ENCODE measurements at regions not wholly inside any gene's neighbourhood (a gene's known extent, or its start where the extent isn't known, plus 50 kb on each side); places are given as distances from the start of the nearest gene placed in this dataset.

DNA sequence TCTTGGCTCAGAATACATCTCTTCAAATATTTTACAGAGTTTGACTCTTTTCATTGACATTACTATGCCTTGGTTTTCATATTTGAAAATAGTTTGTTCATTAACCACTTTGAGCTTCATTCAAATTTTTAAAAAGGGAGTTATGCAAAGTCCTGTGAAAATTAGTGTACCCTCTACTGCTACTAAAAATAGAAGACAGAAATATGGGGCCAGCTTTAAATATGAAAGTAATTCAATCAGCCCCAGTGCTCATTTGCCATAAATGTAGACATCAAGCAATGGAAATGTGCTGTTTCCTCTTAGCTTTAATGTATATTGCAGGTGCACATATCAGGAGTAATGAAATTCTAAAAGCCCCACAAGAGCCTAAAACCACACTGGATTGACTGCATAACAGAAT lies 218.7 kb downstream of the SPATA18 start:
- TF ChIP-seq POLR2A (IDR thresholded peaks at IDR 0.05; ENCODE audit: borderline replicate concordance, extremely low read depth, insufficient read depth, insufficient read length) (no peak), ZFX (IDR thresholded peaks at IDR 0.05) (no peak), EZH2phosphoT487 (IDR thresholded peaks at IDR 0.05; ENCODE audit: borderline replicate concordance) (no peak), RAD21 (IDR thresholded peaks at IDR 0.05; ENCODE audit: low read depth) (no peak), SRF (IDR thresholded peaks at IDR 0.05; ENCODE audit: low read depth) (no peak), JUND (IDR thresholded peaks at IDR 0.05) (no peak), EGR1 (IDR thresholded peaks at IDR 0.05; ENCODE audit: low read depth) (no peak), YY1 (IDR thresholded peaks at IDR 0.05; ENCODE audit: extremely low read depth, insufficient replicate concordance, low read depth, low read length) (no peak)
- TF ChIP-seq, protein P1, sequence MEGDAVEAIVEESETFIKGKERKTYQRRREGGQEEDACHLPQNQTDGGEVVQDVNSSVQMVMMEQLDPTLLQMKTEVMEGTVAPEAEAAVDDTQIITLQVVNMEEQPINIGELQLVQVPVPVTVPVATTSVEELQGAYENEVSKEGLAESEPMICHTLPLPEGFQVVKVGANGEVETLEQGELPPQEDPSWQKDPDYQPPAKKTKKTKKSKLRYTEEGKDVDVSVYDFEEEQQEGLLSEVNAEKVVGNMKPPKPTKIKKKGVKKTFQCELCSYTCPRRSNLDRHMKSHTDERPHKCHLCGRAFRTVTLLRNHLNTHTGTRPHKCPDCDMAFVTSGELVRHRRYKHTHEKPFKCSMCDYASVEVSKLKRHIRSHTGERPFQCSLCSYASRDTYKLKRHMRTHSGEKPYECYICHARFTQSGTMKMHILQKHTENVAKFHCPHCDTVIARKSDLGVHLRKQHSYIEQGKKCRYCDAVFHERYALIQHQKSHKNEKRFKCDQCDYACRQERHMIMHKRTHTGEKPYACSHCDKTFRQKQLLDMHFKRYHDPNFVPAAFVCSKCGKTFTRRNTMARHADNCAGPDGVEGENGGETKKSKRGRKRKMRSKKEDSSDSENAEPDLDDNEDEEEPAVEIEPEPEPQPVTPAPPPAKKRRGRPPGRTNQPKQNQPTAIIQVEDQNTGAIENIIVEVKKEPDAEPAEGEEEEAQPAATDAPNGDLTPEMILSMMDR (IDR thresholded peaks at IDR 0.05 in 2 of 3, conservative IDR thresholded peaks at IDR 0.05 in 1 of 3; ENCODE audit: borderline replicate concordance in 1 of 3, insufficient read depth in 1 of 3, low read depth in 2 of 3, low read length in 2 of 3): no peak
- TF ChIP-seq, protein P2, sequence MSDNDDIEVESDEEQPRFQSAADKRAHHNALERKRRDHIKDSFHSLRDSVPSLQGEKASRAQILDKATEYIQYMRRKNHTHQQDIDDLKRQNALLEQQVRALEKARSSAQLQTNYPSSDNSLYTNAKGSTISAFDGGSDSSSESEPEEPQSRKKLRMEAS (IDR thresholded peaks at IDR 0.05): no peak
- TF ChIP-seq, protein P3, sequence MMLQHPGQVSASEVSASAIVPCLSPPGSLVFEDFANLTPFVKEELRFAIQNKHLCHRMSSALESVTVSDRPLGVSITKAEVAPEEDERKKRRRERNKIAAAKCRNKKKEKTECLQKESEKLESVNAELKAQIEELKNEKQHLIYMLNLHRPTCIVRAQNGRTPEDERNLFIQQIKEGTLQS (IDR thresholded peaks at IDR 0.05): no peak
